NT2/D1 (cell line): ENCODE measurements at regions not wholly inside any gene's neighbourhood (a gene's known extent, or its start where the extent isn't known, plus 50 kb on each side); places are given as distances from the start of the nearest gene placed in this dataset.

Source experiments
- DNase-seq: peaks from one replicate; pipeline ENCODE4 v3.0.0-alpha.2; 2011; ENCODE audit warnings: low read depth, low spot score
- H3K27me3 ChIP-seq: 2 replicates; pipeline ENCODE4 v1.6.0; 2011; ENCODE audit warnings: mild to moderate bottlenecking; ENCODE audit not compliant: insufficient read length, insufficient read depth
- H3K36me3 ChIP-seq: 2 replicates; pipeline ENCODE4 v1.6.1; 2011; ENCODE audit warnings: mild to moderate bottlenecking, low read length, mixed read lengths; ENCODE audit not compliant: insufficient read depth, insufficient read length
- H3K4me1 ChIP-seq: 2 replicates; pipeline ENCODE4 v1.5.1; 2011; ENCODE audit not compliant: insufficient read depth, insufficient read length
- H3K4me3 ChIP-seq: 2 replicates; pipeline ENCODE4 v1.5.1; 2011; ENCODE audit warnings: low read depth; ENCODE audit not compliant: insufficient read length
- H3K9ac ChIP-seq: 2 replicates; pipeline ENCODE4 v1.6.0; 2011; ENCODE audit warnings: low read depth; ENCODE audit not compliant: insufficient read length
- H3K9me3 ChIP-seq: 2 replicates; pipeline ENCODE4 v1.5.1; 2011; ENCODE audit warnings: mild to moderate bottlenecking, low read length; ENCODE audit not compliant: insufficient read depth
- SUZ12 ChIP-seq: IDR thresholded peaks from 2 replicates; pipeline ENCODE4 v1.6.1; 2011; ENCODE audit not compliant: insufficient read length, insufficient read depth; ENCODE audit errors: extremely low read depth
- YY1 ChIP-seq: IDR thresholded peaks from 2 replicates; pipeline ENCODE4 v1.6.1; 2011; ENCODE audit not compliant: insufficient read length, insufficient read depth
- ZNF274 ChIP-seq: IDR thresholded peaks from 2 replicates; pipeline ENCODE4 v1.6.1; 2011; ENCODE audit warnings: mild to moderate bottlenecking, low read depth, low read length

- Histone ChIP-seq H3K36me3 (no peaks in the 10 kb centered on the region), H3K9me3 (no peaks in the 10 kb centered on the region), H3K4me3 (no peak overlapping the region), H3K9ac (no peak overlapping the region), H3K27me3 (no peaks in the 10 kb centered on the region), H3K4me1 (no peaks in the 10 kb centered on the region)
- no peak for DNase-seq
- TF ChIP-seq ZNF274, result no peak
- no peak for TF ChIP-seq SUZ12
- TF ChIP-seq YY1, result no peak
These were observed 518.2 kb downstream of the BNC2 start for GRCh38 chr9:16352251-16352650.

GRCh38 chr9:16352791-16353401 is 517.6 kb downstream of the BNC2 start:
- no peaks in the 10 kb centered on the region for H3K9me3 ChIP-seq
- H3K9ac ChIP-seq, result no peak overlapping the region
- DNase-seq, result no peak
- TF ChIP-seq YY1 (no peak), SUZ12 (no peak), ZNF274 (no peak)
- H3K27me3 ChIP-seq, result no peaks in the 10 kb centered on the region
- no peak overlapping the region for H3K4me3 ChIP-seq
- H3K36me3 ChIP-seq, result no peaks in the 10 kb centered on the region
- no peaks in the 10 kb centered on the region for H3K4me1 ChIP-seq

- H3K4me3 ChIP-seq, result no peak overlapping the region
- TF ChIP-seq YY1, result no peak
- no peak for TF ChIP-seq SUZ12
- TF ChIP-seq ZNF274, result no peak
- no peaks in the 10 kb centered on the region for H3K4me1 ChIP-seq
- DNase-seq, result no peak
- no peaks in the 10 kb centered on the region for H3K27me3 ChIP-seq
- no peak overlapping the region for H3K9ac ChIP-seq
- H3K36me3 ChIP-seq, result no peaks in the 10 kb centered on the region
- H3K9me3 ChIP-seq, result peaks cover 14% of the 10 kb centered on the region; the same call in 1 of the 2 replicates
These were observed 514.2 kb downstream of the BNC2 start for GRCh38 chr9:16356196-16356765.

GRCh38 chr9:16357828-16358227 is 512.6 kb downstream of the BNC2 start:
- no peak overlapping the region for H3K4me3 ChIP-seq
- H3K27me3 ChIP-seq, result no peaks in the 10 kb centered on the region
- H3K36me3 ChIP-seq, result no peaks in the 10 kb centered on the region
- H3K4me1 ChIP-seq, result no peaks in the 10 kb centered on the region
- DNase-seq, result no peak
- peaks cover 14% of the 10 kb centered on the region; the same call in 1 of the 2 replicates for H3K9me3 ChIP-seq
- TF ChIP-seq YY1 (no peak), ZNF274 (no peak), SUZ12 (no peak)
- H3K9ac ChIP-seq, result no peak overlapping the region

- no peak for TF ChIP-seq SUZ12
- no peak for TF ChIP-seq ZNF274
- TF ChIP-seq YY1, result no peak
These were observed 511.7 kb downstream of the BNC2 start for GRCh38 chr9:16358751-16359150.

More at GRCh38 chr9:16358751-16359150, 511.7 kb downstream of the BNC2 start:
- H3K4me1 ChIP-seq, result no peaks in the 10 kb centered on the region
- H3K27me3 ChIP-seq, result no peaks in the 10 kb centered on the region
- peaks cover 14% of the 10 kb centered on the region; the same call in 1 of the 2 replicates for H3K9me3 ChIP-seq
- no peaks in the 10 kb centered on the region for H3K36me3 ChIP-seq
- no peak overlapping the region for H3K4me3 ChIP-seq
- no peak overlapping the region for H3K9ac ChIP-seq
- DNase-seq, result no peak
